B cell (primary cell): ENCODE measurements at regions not wholly inside any gene's neighbourhood (a gene's known extent, or its start where the extent isn't known, plus 50 kb on each side); places are given as distances from the start of the nearest gene placed in this dataset.

Source experiments
- ATAC-seq: fragments of 200-7000 bp; cut with Tn5 transposase; one replicate; pipeline ENCODE4 v1.10.0; 2021; ENCODE audit warnings: low read depth, mild to moderate bottlenecking, moderate number of reproducible peaks, moderate library complexity
- CTCF ChIA-PET: fragments of 350-600 bp; sonication (Branson Sonifier 250); formaldehyde crosslinking; loops from one replicate; lab custom pipeline; 2021; ENCODE audit warnings: antibody characterized with exemption, inconsistent platforms; lab: Charles Lee
- POLR2A ChIA-PET: fragments of 350-600 bp; sonication (Branson Sonifier 250); formaldehyde crosslinking; loops from one replicate; lab custom pipeline; 2021; ENCODE audit warnings: antibody characterized with exemption; lab: Charles Lee
- DNase-seq: peaks from one replicate; pipeline ENCODE4 v3.0.0; 2013
- H2AFZ ChIP-seq: 2 replicates; pipeline ENCODE4 v1.6.1; 2012; ENCODE audit warnings: mild to moderate bottlenecking, low read depth, low read length; ENCODE audit not compliant: insufficient read depth, poor library complexity, severe bottlenecking
- H3K27ac ChIP-seq, 2 donors: 1 replicate in 1 of 2; 2 replicates in 1 of 2; pipeline ENCODE4 v1.5.1; 2012 to 2013; ENCODE audit warnings: low read length in 2 of 2, mild to moderate bottlenecking in 2 of 2, moderate library complexity in 1 of 2
- H3K27me3 ChIP-seq, 4 experiments: fragments of 200-600 bp in 1 of 4; sonication (generic) in 1 of 4; replicated peaks in 1 of 4; 1 replicate in 2 of 4; 2 replicates in 2 of 4; pipeline versions ENCODE4 v1.6.1 to v1.7.0; 2013 to 2016; ENCODE audit warnings: low read length in 3 of 4, mild to moderate bottlenecking in 2 of 4, mixed read lengths in 1 of 4, moderate library complexity in 1 of 4; ENCODE audit not compliant: insufficient read depth in 4 of 4, control insufficient read depth in 3 of 4; ENCODE audit errors: control extremely low read depth in 1 of 4
- H3K36me3 ChIP-seq, 2 experiments: replicated peaks in 1 of 2; 1 replicate in 1 of 2; 2 replicates in 1 of 2; pipeline versions ENCODE4 v1.6.1 to v1.7.1; 2013; ENCODE audit warnings: low read length in 1 of 2; ENCODE audit not compliant: insufficient read depth in 2 of 2, control insufficient read depth in 1 of 2; ENCODE audit errors: control extremely low read depth in 1 of 2, extremely low read depth in 1 of 2
- H3K4me1 ChIP-seq, 2 donors: fragments of 200-600 bp in 1 of 2; sonication (generic) in 1 of 2; 1 replicate in 1 of 2; 2 replicates in 1 of 2; pipeline versions ENCODE4 v1.5.1 to v1.6.1; 2013 to 2017; ENCODE audit warnings: low read length in 2 of 2; ENCODE audit not compliant: control insufficient read depth in 2 of 2, insufficient read depth in 2 of 2
- H3K4me2 ChIP-seq: replicated peaks from 2 replicates; pipeline ENCODE3; 2012; ENCODE audit warnings: mild to moderate bottlenecking, low read depth, low read length; ENCODE audit not compliant: poor library complexity, severe bottlenecking
- H3K4me3 ChIP-seq, 5 experiments: fragments of 200-600 bp in 1 of 5; sonication (generic) in 1 of 5; 1 replicate in 3 of 5; 2 replicates in 2 of 5; pipeline versions ENCODE4 v1.5.1 to v1.7.0; 2011 to 2016; ENCODE audit warnings: low read length in 4 of 5, mild to moderate bottlenecking in 4 of 5, low read depth in 2 of 5, control low read depth in 1 of 5, moderate library complexity in 1 of 5; ENCODE audit not compliant: insufficient read depth in 1 of 5; ENCODE audit errors: control extremely low read depth in 1 of 5, extremely low read depth in 1 of 5
- H3K79me2 ChIP-seq: fragments of 200-600 bp; sonication (generic); one replicate; pipeline ENCODE4 v1.6.0; 2016; ENCODE audit warnings: low read length; ENCODE audit not compliant: control insufficient read depth, insufficient read depth
- H3K9ac ChIP-seq: fragments of 200-600 bp; sonication (generic); 2 replicates; pipeline ENCODE4 v1.6.1; 2017; ENCODE audit warnings: mild to moderate bottlenecking, low read length, moderate library complexity
- H3K9me3 ChIP-seq, 3 donors: one replicate each; pipeline versions ENCODE4 v1.6.1 to v1.7.1; 2013; ENCODE audit warnings: low read length in 2 of 3; ENCODE audit not compliant: control insufficient read depth in 2 of 3, insufficient read depth in 1 of 3; ENCODE audit errors: control extremely low read depth in 1 of 3
- H4K20me1 ChIP-seq: 2 replicates; pipeline ENCODE4 v1.6.0; 2012; ENCODE audit warnings: mild to moderate bottlenecking, low read length; ENCODE audit not compliant: insufficient read depth, control insufficient read depth, poor library complexity, severe bottlenecking
- H3K27ac Mint-ChIP-seq: one replicate; pipeline ENCODE4 v1.8.0; 2021; ENCODE audit warnings: mixed read lengths
- H3K27me3 Mint-ChIP-seq: one replicate; pipeline ENCODE4 v1.8.0; 2021; ENCODE audit warnings: mixed read lengths
- H3K4me1 Mint-ChIP-seq: one replicate; pipeline ENCODE4 v1.8.0; 2021; ENCODE audit warnings: mixed read lengths
- H3K4me3 Mint-ChIP-seq: one replicate; pipeline ENCODE4 v1.8.0; 2021; ENCODE audit warnings: mixed read lengths
- H3K9me3 Mint-ChIP-seq: one replicate; pipeline ENCODE4 v1.8.0; 2022; ENCODE audit warnings: mixed read lengths; ENCODE audit not compliant: insufficient read depth
- CTCF ChIP-seq: fragments of 200-600 bp; IDR thresholded peaks from one replicate; pipeline ENCODE4 v1.8.0; 2022; ENCODE audit warnings: antibody characterized with exemption, mild to moderate bottlenecking
- EZH2 ChIP-seq: IDR thresholded peaks from 2 replicates; pipeline ENCODE4 v1.6.1; 2012; ENCODE audit warnings: borderline replicate concordance, low read depth, mild to moderate bottlenecking, moderate library complexity, low read length; ENCODE audit not compliant: insufficient read depth, poor library complexity, severe bottlenecking
- WGBS: methylation state at CpG from one replicate; pipeline ENCODE4 v1.1.5; 2013; ENCODE audit warnings: missing lambda C conversion rate; ENCODE audit not compliant: insufficient coverage; 5-methylcytosine and 5-hydroxymethylcytosine counted together
- intact Hi-C: fragments of 100-400 bp; cut with micrococcal nuclease; formaldehyde crosslinking; loops from one replicate; pipeline ENCODE4 v1.10.0; 2022

DNA sequence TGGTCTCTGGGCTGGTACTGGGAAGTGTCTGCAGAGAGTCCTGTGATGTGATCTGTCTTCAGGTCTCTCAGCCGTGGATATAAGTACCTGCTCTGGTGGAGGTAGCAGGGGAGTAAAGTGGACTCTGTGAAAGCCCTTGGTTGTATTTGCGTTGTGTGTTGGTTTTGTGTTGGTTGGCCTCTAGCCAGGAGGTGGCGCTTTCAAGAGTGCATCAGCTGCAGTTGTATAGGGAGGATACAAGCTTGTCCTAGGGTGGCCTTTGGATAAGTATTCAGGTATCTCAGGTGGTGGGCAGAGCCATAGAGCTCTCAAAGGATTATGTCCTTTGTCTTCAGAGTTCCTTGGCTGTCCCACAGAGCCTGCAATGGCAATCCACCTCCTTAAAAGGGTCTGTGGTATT is 111.6 kb downstream of the MAGEB17 start:
- 55% methylated on average over 3 of the region's 3 CpGs for WGBS
- no peak for ATAC-seq

GRCh38 chrX:16282209-16282608 is 114.9 kb downstream of the MAGEB17 start:
- ATAC-seq (no peak), DNase-seq (no peak)
- H2AFZ ChIP-seq: no peak overlapping the region
- POLR2A ChIA-PET: no interaction called here
- H3K79me2 ChIP-seq: no peaks in the 10 kb centered on the region
- H4K20me1 ChIP-seq: no peaks in the 10 kb centered on the region
- H3K27ac ChIP-seq: no peak overlapping the region
- H3K9me3 ChIP-seq: no peaks in the 10 kb centered on the region
- Mint-ChIP-seq H3K27ac (no peak overlapping the region), H3K9me3 (no peaks in the 10 kb centered on the region), H3K27me3 (peaks cover 5% of the 10 kb centered on the region), H3K4me3 (no peak overlapping the region), H3K4me1 (peaks cover 5% of the 10 kb centered on the region)
- H3K4me2 ChIP-seq: no peak overlapping the region
- H3K36me3 ChIP-seq: no peaks in the 10 kb centered on the region
- no peak for TF ChIP-seq EZH2
- TF ChIP-seq CTCF: no peak
- no peak overlapping the region for H3K9ac ChIP-seq
- H3K27me3 ChIP-seq: peaks cover 0 to 6% (median 0%) of the 10 kb centered on the region in 4 experiments
- CTCF ChIA-PET: no interaction called here
- no peak overlapping the region for H3K4me3 ChIP-seq
- WGBS: no CpG with 5 or more reads among the region's 2 CpGs
- H3K4me1 ChIP-seq: no peaks in the 10 kb centered on the region
- intact Hi-C loops: no loop called here

More for the DNA sequence above, 111.6 kb downstream of the MAGEB17 start:
- H3K4me1 ChIP-seq: no peaks in the 10 kb centered on the region
- H3K9me3 ChIP-seq: no peaks in the 10 kb centered on the region
- no peaks in the 10 kb centered on the region for H4K20me1 ChIP-seq
- H3K27ac ChIP-seq: no peak overlapping the region
- H3K4me3 ChIP-seq: no peak overlapping the region
- no peak overlapping the region for H3K4me3 Mint-ChIP-seq
- H2AFZ ChIP-seq: no peak overlapping the region
- H3K4me2 ChIP-seq: no peak overlapping the region
- no peak overlapping the region for H3K9ac ChIP-seq
- no peaks in the 10 kb centered on the region for H3K9me3 Mint-ChIP-seq
- peaks cover 0 to 6% (median 0%) of the 10 kb centered on the region in 4 experiments for H3K27me3 ChIP-seq
- H3K79me2 ChIP-seq: no peaks in the 10 kb centered on the region
- POLR2A ChIA-PET: no interaction called here
- intact Hi-C loops: no loop called here
- H3K27me3 Mint-ChIP-seq: peaks cover 5% of the 10 kb centered on the region
- H3K27ac Mint-ChIP-seq: no peak overlapping the region
- TF ChIP-seq EZH2 (no peak), CTCF (no peak)
- peaks cover 5% of the 10 kb centered on the region for H3K4me1 Mint-ChIP-seq
- CTCF ChIA-PET: no interaction called here
- no peaks in the 10 kb centered on the region for H3K36me3 ChIP-seq
- DNase-seq: no peak
